HG03432 (cell line): ENCODE measurements at regions not wholly inside any gene's neighbourhood (a gene's known extent, or its start where the extent isn't known, plus 50 kb on each side); places are given as distances from the start of the nearest gene placed in this dataset.

ENCODE experiments used
- ATAC-seq: cut with Tn5 transposase; IDR thresholded peaks from one replicate; pipeline ENCODE4 v1.9.1; 2021; ENCODE audit warnings: mild to moderate bottlenecking, moderate library complexity; ENCODE audit not compliant: unreplicated experiment

GRCh38 chr13:61874970-61875579 is 459.4 kb upstream of the PCDH20 start:
- ATAC-seq = no peak

GRCh38 chr13:61873717-61874116 is 458.1 kb upstream of the PCDH20 start:
- no peak for ATAC-seq

GRCh38 chr13:61857198-61857597 is 441.5 kb upstream of the PCDH20 start:
- ATAC-seq = no peak

- ATAC-seq = no peak
Observed at GRCh38 chr13:61852116-61852619, 436.5 kb upstream of the PCDH20 start.

- ATAC-seq = no peak
Observed at GRCh38 chr13:61850794-61851193, 435.1 kb upstream of the PCDH20 start.

GRCh38 chr13:61838568-61838967 is 422.9 kb upstream of the PCDH20 start:
- ATAC-seq = no peak

GRCh38 chr13:61833228-61833627 is 417.6 kb upstream of the PCDH20 start:
- no peak for ATAC-seq

- no peak for ATAC-seq
Observed at GRCh38 chr13:61831026-61831425, 415.4 kb upstream of the PCDH20 start.

GRCh38 chr13:61830475-61830874 is 414.8 kb upstream of the PCDH20 start:
- no peak for ATAC-seq

GRCh38 chr13:61824168-61824567 is 408.5 kb upstream of the PCDH20 start:
- no peak for ATAC-seq

GRCh38 chr13:61812286-61812685 is 396.6 kb upstream of the PCDH20 start:
- ATAC-seq = no peak

GRCh38 chr13:61810065-61810464 is 394.4 kb upstream of the PCDH20 start:
- ATAC-seq = no peak

GRCh38 chr13:61797397-61797796 is 381.7 kb upstream of the PCDH20 start:
- ATAC-seq = no peak

- ATAC-seq = no peak
Observed at GRCh38 chr13:61795580-61795979, 379.9 kb upstream of the PCDH20 start.

- ATAC-seq = no peak
Observed at GRCh38 chr13:61779456-61779855, 363.8 kb upstream of the PCDH20 start.

GRCh38 chr13:61778531-61778930 is 362.9 kb upstream of the PCDH20 start:
- no peak for ATAC-seq

- no peak for ATAC-seq
Observed at GRCh38 chr13:61777899-61778298, 362.2 kb upstream of the PCDH20 start.

GRCh38 chr13:61777271-61777670 is 361.6 kb upstream of the PCDH20 start:
- ATAC-seq = no peak

GRCh38 chr13:61774903-61775302 is 359.3 kb upstream of the PCDH20 start:
- no peak for ATAC-seq

- no peak for ATAC-seq
Observed at GRCh38 chr13:61770681-61771080, 355.0 kb upstream of the PCDH20 start.

- no peak for ATAC-seq
Observed at GRCh38 chr13:61768175-61768574, 352.5 kb upstream of the PCDH20 start.

GRCh38 chr13:61766667-61767058 is 351.0 kb upstream of the PCDH20 start:
- ATAC-seq = no peak
